ENCODE measurements at regions not wholly inside any gene's neighbourhood (a gene's known extent, or its start where the extent isn't known, plus 50 kb on each side); places are given as distances from the start of the nearest gene placed in this dataset.

DNA sequence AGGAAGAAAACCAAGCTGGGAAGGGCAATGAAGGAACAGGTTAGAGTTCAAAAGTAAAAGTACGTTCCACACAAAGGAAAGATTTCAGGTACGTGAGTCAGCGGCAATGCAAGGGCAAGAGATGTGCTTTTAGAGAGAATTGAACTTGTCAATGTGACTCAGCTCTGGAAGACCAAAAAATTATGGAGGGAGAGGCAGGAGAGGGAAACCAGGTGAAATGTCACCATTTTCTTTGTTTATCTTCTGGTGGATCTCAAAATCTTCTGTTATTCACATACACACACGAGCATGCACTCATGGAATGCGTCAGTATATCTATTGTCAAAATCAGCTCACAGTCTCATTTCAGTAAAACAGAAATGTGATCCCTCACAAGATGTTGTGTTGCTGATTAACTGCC is 148.8 kb upstream of the RFX3 start:
- TF ChIP-seq CTCF (IDR thresholded peaks at IDR 0.05; ENCODE audit: control extremely low read depth, extremely low read depth, low read depth, missing control alignments) = no peak
- CTCF ChIA-PET = interaction anchor here (5.8 kb wide), 1 partner anchor 13 kb away, joined by 28 read pairs; no protein-coding TSS in a partner anchor
- DNase-seq (ENCODE audit: extremely low spot score) = no peak
- POLR2A ChIA-PET = no interaction called here

DNA sequence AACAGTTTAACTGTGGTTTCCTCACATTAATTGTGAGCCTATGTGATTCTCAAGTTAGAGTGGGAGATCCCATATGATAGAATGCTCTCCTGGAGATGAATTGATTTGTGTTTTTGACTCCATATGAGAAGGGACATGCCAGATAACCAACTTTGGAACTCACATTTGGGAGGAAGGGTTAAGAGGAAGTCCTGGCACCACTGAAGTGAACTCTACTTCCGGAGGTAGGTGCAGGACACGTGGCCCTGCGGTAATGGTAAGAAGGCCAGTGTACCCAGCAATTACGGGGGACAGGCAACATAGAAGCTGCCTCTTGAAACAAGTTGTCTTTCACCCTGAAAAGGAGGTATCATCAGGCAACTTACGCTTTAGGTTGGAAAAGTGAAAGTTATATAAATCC is 146.6 kb upstream of the RFX3 start:
- CTCF ChIA-PET = interaction anchor here (1.3 to 5.8 kb wide), 2 partner anchors 10 to 11 kb away, joined by 5 to 28 read pairs; no protein-coding TSS in a partner anchor
- TF ChIP-seq CTCF (IDR thresholded peaks at IDR 0.05; ENCODE audit: control extremely low read depth, extremely low read depth, low read depth, missing control alignments) = no peak
- DNase-seq (ENCODE audit: extremely low spot score) = no peak
- POLR2A ChIA-PET = no interaction called here

DNA sequence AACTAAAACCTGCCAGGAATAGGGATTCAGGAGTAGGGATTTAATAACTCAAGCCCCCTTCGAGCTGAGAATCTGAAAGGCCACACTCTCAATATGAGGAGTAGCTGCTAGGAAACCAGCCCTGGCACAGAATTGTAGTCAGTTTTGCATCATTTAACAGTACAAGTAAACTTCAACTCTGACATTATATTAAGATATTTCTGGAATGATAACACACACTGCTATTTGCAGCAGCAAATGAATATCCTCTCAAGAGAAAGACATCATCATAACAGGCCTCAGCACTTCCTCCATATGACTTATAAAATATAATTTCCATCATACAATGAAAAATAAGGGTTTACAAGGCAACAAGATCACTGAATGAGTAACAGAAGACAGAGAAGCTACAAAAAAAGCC is 138.2 kb upstream of the RFX3 start:
- POLR2A ChIA-PET = no interaction called here
- DNase-seq (ENCODE audit: extremely low spot score) = no peak
- no peak for TF ChIP-seq CTCF (IDR thresholded peaks at IDR 0.05; ENCODE audit: control extremely low read depth, extremely low read depth, low read depth, missing control alignments)
- CTCF ChIA-PET = interaction anchor here (0.8 to 1.2 kb wide), 3 partner anchors 16 to 414 kb away, joined by 3 to 4 read pairs (median 3); no protein-coding TSS in a partner anchor

DNA sequence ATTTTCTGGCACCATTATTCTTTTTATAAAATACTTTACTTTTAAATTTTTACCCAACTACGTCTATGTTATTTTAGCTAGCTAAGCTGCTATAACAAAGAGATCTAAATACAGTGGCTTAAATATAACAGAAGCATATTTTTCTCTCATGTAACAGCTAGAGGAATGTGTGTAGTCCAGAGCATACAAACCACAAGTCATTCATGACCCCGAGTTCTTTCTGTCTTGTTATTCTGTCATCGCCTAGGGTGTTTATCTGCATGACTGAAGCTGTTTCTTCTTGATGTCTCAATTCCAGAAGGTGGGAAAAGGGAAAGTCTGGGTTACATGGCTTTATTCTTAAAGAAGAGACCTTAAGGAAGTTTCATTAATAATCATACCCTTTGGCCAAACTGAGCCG is 136.9 kb upstream of the RFX3 start:
- DNase-seq (ENCODE audit: extremely low spot score) = no peak
- POLR2A ChIA-PET = no interaction called here
- TF ChIP-seq CTCF (IDR thresholded peaks at IDR 0.05; ENCODE audit: control extremely low read depth, extremely low read depth, low read depth, missing control alignments) = no peak
- CTCF ChIA-PET = interaction anchor here (4.9 kb wide), 1 partner anchor 9 kb away, joined by 28 read pairs; no protein-coding TSS in a partner anchor

DNA sequence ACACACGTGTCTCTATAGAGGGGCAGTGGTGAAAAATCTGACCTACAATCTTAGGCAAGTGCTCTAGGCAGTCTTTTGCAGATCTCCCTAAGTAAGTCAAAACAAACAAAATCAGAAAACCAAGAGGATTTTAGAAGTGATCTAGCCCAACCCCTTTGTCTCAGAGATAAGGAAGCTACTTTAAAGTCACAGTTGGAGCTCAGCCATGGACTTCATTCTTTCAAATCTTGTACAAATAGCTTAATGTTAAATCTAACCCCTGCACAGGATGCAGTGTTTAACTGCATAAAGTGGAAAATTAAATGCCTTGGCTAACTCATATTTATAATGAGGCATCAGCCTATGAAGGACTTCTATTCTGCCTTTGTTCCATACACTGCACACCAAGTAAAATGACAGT is 135.1 kb upstream of the RFX3 start:
- no peak for TF ChIP-seq CTCF (IDR thresholded peaks at IDR 0.05; ENCODE audit: control extremely low read depth, extremely low read depth, low read depth, missing control alignments)
- POLR2A ChIA-PET = no interaction called here
- CTCF ChIA-PET = interaction anchor here (4.9 kb wide), 1 partner anchor 11 kb away, joined by 28 read pairs; no protein-coding TSS in a partner anchor
- DNase-seq (ENCODE audit: extremely low spot score) = no peak

DNA sequence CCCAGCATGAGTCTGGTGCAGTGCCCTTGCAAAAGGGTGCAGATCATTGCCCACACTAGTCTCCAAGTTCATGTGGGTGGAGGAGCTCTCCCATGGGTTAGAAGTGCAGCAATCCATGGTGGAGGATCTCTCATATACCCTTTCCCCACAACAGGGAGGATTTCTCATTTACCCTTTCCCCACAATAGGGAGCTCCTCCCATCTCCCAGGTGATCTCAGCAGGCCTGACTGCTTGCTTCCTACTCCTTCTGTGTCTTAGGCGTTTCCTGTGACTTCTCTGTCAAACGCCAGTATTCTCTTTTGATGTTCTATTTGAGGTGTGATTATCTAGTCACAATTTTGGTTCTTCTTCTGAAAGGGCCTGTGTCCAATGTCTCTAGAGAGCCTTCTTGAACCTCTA is 133.8 kb upstream of the RFX3 start:
- CTCF ChIA-PET = interaction anchor here (1.1 to 4.9 kb wide), 3 partner anchors 12 to 13 kb away, joined by 3 to 28 read pairs (median 3); no protein-coding TSS in a partner anchor
- no peak for DNase-seq (ENCODE audit: extremely low spot score)
- POLR2A ChIA-PET = no interaction called here
- no peak for TF ChIP-seq CTCF (IDR thresholded peaks at IDR 0.05; ENCODE audit: control extremely low read depth, extremely low read depth, low read depth, missing control alignments)

Measured in GM10248 (cell line).